ENCODE measurements at regions not wholly inside any gene's neighbourhood (a gene's known extent, or its start where the extent isn't known, plus 50 kb on each side); places are given as distances from the start of the nearest gene placed in this dataset.

- no peak for ATAC-seq
- TF ChIP-seq SNAI2 (CRISPR knock-in tag; IDR thresholded peaks at IDR 0.05) = no peak
- TF ChIP-seq ISL1 (CRISPR knock-in tag; IDR thresholded peaks at IDR 0.05) = no peak
- no peak for TF ChIP-seq GLIS3 (CRISPR knock-in tag; IDR thresholded peaks at IDR 0.05)
- no peak for TF ChIP-seq TOX (CRISPR knock-in tag; IDR thresholded peaks at IDR 0.05; ENCODE audit: borderline replicate concordance)
- no peak for TF ChIP-seq ZC3H10 (CRISPR knock-in tag; IDR thresholded peaks at IDR 0.05)
- TF ChIP-seq ZFP30 (CRISPR knock-in tag; IDR thresholded peaks at IDR 0.05) = no peak
- no peak for TF ChIP-seq CREB5 (CRISPR knock-in tag; IDR thresholded peaks at IDR 0.05; ENCODE audit: low read depth)
- TF ChIP-seq POU6F1 (CRISPR knock-in tag; IDR thresholded peaks at IDR 0.05; ENCODE audit: borderline replicate concordance, low read depth) = no peak
- TF ChIP-seq TCF4 (CRISPR knock-in tag; IDR thresholded peaks at IDR 0.05; ENCODE audit: borderline replicate concordance) = no peak
- no peak for TF ChIP-seq BACH2 (CRISPR knock-in tag; IDR thresholded peaks at IDR 0.05; ENCODE audit: borderline replicate concordance)
- no peak for TF ChIP-seq PATZ1 (CRISPR knock-in tag; IDR thresholded peaks at IDR 0.05; ENCODE audit: borderline replicate concordance)
Measured at GRCh38 chr5:167903659-167904058, 387.8 kb upstream of the WWC1 start.

DNA sequence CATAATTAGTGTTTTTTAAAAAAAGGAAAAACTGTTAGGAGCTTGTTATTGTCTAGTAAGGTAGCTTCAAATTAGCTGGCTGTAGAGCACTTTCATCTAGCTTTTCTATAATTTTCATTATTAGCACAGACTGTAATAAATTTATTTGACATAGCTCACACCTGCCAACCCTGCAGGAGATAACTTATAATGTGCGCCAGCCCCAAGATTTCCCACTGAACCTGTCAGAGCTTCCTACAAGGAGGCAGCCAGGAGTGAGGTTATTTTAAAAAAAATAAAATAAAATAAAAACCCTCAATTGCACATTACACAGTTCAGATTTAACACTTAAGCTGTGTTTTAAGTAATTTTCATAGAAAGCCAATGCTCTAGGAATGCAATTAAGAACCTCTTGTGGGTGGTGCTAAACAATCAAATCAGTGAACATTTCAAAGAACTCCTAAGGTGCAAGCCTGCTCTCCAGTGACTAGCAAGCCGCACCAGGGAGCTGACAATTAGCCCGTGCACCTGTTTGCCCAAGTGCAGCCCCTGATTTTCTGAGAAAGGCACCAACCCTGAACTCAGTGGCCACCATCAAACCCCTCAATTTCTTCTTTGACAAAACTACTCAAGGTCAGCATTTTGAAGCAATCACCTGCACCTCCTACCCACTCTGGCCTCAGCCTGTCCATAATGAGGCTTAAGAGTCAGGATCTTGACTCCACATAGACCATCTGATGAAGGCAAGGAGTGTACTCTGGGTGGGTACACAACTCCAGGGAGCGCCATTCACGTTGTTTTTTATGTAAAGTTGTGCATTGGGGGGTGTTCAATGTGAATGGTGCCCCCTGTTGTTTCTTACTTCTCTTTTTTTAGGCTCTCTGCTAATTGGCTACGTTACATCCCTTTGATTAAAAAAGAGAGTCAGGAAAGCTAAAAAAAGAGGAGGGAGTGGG is 385.3 kb upstream of the WWC1 start:
- TF ChIP-seq ZNF8 (CRISPR knock-in tag; IDR thresholded peaks at IDR 0.05) (no peak), PATZ1 (CRISPR knock-in tag; IDR thresholded peaks at IDR 0.05; ENCODE audit: borderline replicate concordance) (no peak), ZFP30 (CRISPR knock-in tag; IDR thresholded peaks at IDR 0.05) (no peak), ZNF70 (CRISPR knock-in tag; IDR thresholded peaks at IDR 0.05) (no peak), TOX (CRISPR knock-in tag; IDR thresholded peaks at IDR 0.05; ENCODE audit: borderline replicate concordance) (no peak), CSDC2 (CRISPR knock-in tag; IDR thresholded peaks at IDR 0.05) (no peak), BACH2 (CRISPR knock-in tag; IDR thresholded peaks at IDR 0.05; ENCODE audit: borderline replicate concordance) (no peak), CREB5 (CRISPR knock-in tag; IDR thresholded peaks at IDR 0.05; ENCODE audit: low read depth) (no peak), POU6F1 (CRISPR knock-in tag; IDR thresholded peaks at IDR 0.05; ENCODE audit: borderline replicate concordance, low read depth) (no peak), ZNF565 (CRISPR knock-in tag; conservative IDR thresholded peaks at IDR 0.05; ENCODE audit: low read depth) (no peak)
- TF ChIP-seq, protein P1, sequence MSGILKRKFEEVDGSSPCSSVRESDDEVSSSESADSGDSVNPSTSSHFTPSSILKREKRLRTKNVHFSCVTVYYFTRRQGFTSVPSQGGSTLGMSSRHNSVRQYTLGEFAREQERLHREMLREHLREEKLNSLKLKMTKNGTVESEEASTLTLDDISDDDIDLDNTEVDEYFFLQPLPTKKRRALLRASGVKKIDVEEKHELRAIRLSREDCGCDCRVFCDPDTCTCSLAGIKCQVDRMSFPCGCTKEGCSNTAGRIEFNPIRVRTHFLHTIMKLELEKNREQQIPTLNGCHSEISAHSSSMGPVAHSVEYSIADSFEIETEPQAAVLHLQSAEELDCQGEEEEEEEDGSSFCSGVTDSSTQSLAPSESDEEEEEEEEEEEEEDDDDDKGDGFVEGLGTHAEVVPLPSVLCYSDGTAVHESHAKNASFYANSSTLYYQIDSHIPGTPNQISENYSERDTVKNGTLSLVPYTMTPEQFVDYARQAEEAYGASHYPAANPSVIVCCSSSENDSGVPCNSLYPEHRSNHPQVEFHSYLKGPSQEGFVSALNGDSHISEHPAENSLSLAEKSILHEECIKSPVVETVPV (CRISPR knock-in tag; IDR thresholded peaks at IDR 0.05) = no peak
- ATAC-seq = no peak

Data from SK-N-SH treated with all-trans-retinoic acid at 6 μM for 48 hours (cell line).